ENCODE measurements at regions not wholly inside any gene's neighbourhood (a gene's known extent, or its start where the extent isn't known, plus 50 kb on each side); places are given as distances from the start of the nearest gene placed in this dataset.
"Not testable (repeated sequence)": the region's sequence is repeated elsewhere in the genome, so short reads cannot be mapped to it uniquely, and the experiment has no call there.

DNA sequence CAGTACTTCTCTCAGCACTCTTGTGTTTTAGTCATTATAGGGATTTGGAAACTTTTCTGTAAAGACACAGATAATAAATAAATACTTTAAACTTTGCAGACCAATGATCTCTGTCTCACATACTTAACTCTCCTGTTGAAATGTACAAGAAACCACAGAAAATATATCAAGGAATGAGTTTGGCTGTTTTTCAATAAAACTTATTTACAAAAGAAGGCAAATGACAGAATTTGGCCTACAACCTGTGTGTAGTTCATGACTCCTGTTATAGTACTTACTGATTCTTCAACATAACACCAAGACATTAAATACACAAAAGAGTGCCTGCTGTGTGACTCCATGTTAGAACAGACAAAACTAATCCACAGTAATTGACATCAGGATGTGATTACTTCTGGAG is 510.0 kb upstream of the PHF14 start:
- no peaks in the 10 kb centered on the region for H3K27me3 ChIP-seq (ENCODE audit: insufficient read depth, low read length)
- no peaks in the 10 kb centered on the region for H3K4me1 ChIP-seq (ENCODE audit: control insufficient read depth, insufficient read depth, low read length, unreplicated experiment)
- H3K79me2 ChIP-seq (ENCODE audit: control insufficient read depth, insufficient read depth, low read length, unreplicated experiment), result no peaks in the 10 kb centered on the region
- H3K4me3 ChIP-seq (ENCODE audit: low read depth, low read length), result no peak overlapping the region
- H3K36me3 ChIP-seq (ENCODE audit: insufficient read depth, low read length), result no peaks in the 10 kb centered on the region
- H3K27ac ChIP-seq (ENCODE audit: low read depth, low read length), result no peak overlapping the region
- H2AFZ ChIP-seq (ENCODE audit: low read length, unreplicated experiment), result no peak overlapping the region

DNA sequence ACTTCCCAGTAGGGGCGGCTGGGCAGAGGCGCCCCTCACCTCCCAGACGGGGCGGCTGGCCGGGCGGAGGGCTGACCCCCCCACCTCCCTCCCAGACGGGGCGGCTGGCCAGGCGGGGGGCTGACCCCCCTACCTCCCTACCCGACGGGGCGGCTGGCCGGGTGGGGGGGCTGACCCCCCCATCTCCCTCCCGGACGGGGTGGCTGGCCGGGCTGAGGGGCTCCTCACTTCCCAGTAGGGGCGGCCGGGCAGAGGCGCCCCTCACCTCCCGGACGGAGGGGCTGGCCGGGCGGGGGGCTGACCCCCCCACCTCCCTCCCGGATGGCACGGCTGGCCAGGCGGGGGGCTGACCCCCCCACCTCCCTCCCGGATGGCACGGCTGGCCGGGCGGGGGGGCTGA is 508.1 kb upstream of the PHF14 start:
- not testable (repeated sequence) for H3K79me2 ChIP-seq (ENCODE audit: control insufficient read depth, insufficient read depth, low read length, unreplicated experiment); H3K4me3 ChIP-seq (ENCODE audit: low read depth, low read length); H3K36me3 ChIP-seq (ENCODE audit: insufficient read depth, low read length); H3K27me3 ChIP-seq (ENCODE audit: insufficient read depth, low read length); H3K27ac ChIP-seq (ENCODE audit: low read depth, low read length); H2AFZ ChIP-seq (ENCODE audit: low read length, unreplicated experiment); H3K4me1 ChIP-seq (ENCODE audit: control insufficient read depth, insufficient read depth, low read length, unreplicated experiment)

DNA sequence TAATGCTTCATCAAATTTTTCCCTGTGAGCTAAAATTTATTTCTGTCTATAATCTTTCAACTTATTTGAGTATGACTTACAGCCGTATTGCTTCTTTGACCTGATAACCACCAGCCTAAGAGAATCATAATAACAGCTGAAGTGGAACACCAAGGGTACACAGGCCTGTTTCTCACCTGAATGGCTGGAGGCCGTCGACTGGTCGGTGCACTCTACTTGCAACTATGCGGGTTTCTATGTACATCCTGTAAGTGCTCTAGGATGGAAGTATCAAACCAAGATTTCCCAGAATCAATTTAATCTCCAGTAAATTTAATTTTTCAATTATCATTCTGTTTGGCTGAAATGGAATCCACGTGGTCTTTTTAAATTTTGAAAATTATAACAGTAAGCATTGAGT is 504.8 kb upstream of the PHF14 start:
- H3K4me1 ChIP-seq (ENCODE audit: control insufficient read depth, insufficient read depth, low read length, unreplicated experiment), result no peaks in the 10 kb centered on the region
- H3K27me3 ChIP-seq (ENCODE audit: insufficient read depth, low read length), result no peaks in the 10 kb centered on the region
- H3K4me3 ChIP-seq (ENCODE audit: low read depth, low read length), result no peak overlapping the region
- H3K79me2 ChIP-seq (ENCODE audit: control insufficient read depth, insufficient read depth, low read length, unreplicated experiment), result no peaks in the 10 kb centered on the region
- H3K27ac ChIP-seq (ENCODE audit: low read depth, low read length), result no peak overlapping the region
- no peaks in the 10 kb centered on the region for H3K36me3 ChIP-seq (ENCODE audit: insufficient read depth, low read length)
- no peak overlapping the region for H2AFZ ChIP-seq (ENCODE audit: low read length, unreplicated experiment)

DNA sequence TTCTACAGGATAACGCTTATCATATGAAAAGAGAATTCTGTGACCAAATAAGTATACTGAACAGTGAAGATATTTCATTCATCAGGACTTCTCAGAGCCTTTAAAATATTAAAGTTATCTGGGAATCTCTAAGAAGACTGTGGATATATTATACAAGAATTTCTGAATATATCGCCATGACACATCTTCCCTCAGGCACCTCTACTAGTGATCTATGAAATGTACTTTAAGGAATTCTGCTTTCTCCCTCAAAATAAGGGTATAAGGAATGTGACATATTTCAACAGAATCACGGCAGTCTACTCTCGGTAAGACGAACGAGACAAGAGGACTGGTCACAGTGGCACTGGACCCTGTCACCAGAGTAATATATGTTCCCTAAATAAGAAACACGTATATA is 504.2 kb upstream of the PHF14 start:
- no peak overlapping the region for H2AFZ ChIP-seq (ENCODE audit: low read length, unreplicated experiment)
- H3K27ac ChIP-seq (ENCODE audit: low read depth, low read length), result no peak overlapping the region
- H3K79me2 ChIP-seq (ENCODE audit: control insufficient read depth, insufficient read depth, low read length, unreplicated experiment), result no peaks in the 10 kb centered on the region
- no peaks in the 10 kb centered on the region for H3K4me1 ChIP-seq (ENCODE audit: control insufficient read depth, insufficient read depth, low read length, unreplicated experiment)
- H3K27me3 ChIP-seq (ENCODE audit: insufficient read depth, low read length), result no peaks in the 10 kb centered on the region
- no peaks in the 10 kb centered on the region for H3K36me3 ChIP-seq (ENCODE audit: insufficient read depth, low read length)
- no peak overlapping the region for H3K4me3 ChIP-seq (ENCODE audit: low read depth, low read length)

DNA sequence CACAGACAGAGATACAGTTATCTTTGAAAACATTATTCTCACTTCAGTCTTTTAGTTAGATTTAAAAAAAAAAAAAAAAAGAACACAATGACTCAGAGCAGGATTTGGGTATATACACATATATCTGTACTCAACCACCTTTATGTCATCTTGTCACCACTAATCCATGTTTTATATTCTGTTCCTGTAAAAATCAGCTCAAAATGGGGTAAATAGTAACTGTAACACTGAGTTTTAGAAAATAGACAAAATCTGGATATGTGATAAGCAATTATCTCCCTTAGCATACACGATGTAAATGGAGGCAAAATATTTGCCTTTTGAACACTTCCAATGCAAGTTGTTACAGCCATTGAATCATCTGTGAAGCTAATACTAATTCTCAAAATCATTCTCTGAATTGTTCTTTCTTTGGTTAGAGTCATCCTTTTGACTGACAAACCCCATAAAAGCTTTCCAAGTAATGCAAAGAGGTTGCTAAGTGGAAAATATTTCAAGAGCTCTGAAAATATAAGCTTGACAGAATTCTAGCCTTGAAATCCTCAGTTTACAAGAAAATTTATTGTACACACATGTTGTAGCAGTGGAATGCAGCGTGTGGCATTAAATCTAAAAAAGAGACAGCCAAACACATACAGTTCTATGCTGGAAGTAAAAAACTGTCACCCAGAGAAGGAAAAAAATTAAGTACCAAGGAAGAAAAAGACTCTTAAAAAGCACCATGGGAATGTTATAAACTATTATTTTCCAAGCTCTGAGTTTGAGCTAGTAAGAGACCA is 502.2 kb upstream of the PHF14 start:
- Histone ChIP-seq H3K4me3 (ENCODE audit: low read depth, low read length) (no peak overlapping the region), H2AFZ (ENCODE audit: low read length, unreplicated experiment) (no peak overlapping the region), H3K27ac (ENCODE audit: low read depth, low read length) (no peak overlapping the region), H3K79me2 (ENCODE audit: control insufficient read depth, insufficient read depth, low read length, unreplicated experiment) (no peaks in the 10 kb centered on the region), H3K4me1 (ENCODE audit: control insufficient read depth, insufficient read depth, low read length, unreplicated experiment) (no peaks in the 10 kb centered on the region), H3K36me3 (ENCODE audit: insufficient read depth, low read length) (no peaks in the 10 kb centered on the region), H3K27me3 (ENCODE audit: insufficient read depth, low read length) (no peaks in the 10 kb centered on the region)

DNA sequence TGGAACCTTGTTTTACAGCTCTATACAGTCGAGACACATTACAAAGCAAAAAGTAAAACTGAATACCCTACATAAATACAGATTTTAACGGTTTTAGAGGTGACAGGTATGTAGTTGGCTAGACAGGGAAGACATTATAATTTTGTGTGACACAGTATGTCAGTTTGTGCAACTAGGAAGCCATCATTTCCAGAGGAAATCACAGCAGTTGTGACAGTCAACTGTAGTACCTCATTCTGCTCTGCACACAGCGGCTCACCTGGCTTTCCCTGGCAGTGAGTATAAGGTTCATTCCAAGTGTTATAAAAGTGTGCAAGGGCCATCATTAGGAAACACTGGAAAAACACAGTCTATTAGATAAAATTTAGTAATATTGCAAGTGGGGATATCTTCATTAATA is 501.6 kb upstream of the PHF14 start:
- no peaks in the 10 kb centered on the region for H3K36me3 ChIP-seq (ENCODE audit: insufficient read depth, low read length)
- no peak overlapping the region for H3K27ac ChIP-seq (ENCODE audit: low read depth, low read length)
- H3K4me3 ChIP-seq (ENCODE audit: low read depth, low read length), result no peak overlapping the region
- no peaks in the 10 kb centered on the region for H3K27me3 ChIP-seq (ENCODE audit: insufficient read depth, low read length)
- H2AFZ ChIP-seq (ENCODE audit: low read length, unreplicated experiment), result no peak overlapping the region
- no peaks in the 10 kb centered on the region for H3K79me2 ChIP-seq (ENCODE audit: control insufficient read depth, insufficient read depth, low read length, unreplicated experiment)
- H3K4me1 ChIP-seq (ENCODE audit: control insufficient read depth, insufficient read depth, low read length, unreplicated experiment), result no peaks in the 10 kb centered on the region

DNA sequence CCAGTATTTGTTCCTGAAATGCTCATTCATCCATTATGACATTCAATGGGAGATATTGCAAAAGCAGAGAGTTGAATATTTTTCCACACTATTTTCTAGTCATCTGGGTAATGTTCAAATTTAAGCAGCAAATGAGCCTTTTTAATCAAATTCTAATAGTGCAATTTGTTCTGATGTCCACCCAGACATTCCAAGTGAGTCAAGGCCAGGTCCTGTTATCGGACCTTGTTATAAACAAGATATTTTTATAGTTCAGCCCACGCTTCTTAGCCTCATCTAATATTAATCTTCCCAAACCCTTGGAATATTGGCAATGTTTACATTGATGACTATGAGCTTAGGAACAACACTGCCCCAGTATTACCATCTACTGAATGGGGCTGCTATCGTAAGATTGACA is 500.1 kb upstream of the PHF14 start:
- no peaks in the 10 kb centered on the region for H3K27me3 ChIP-seq (ENCODE audit: insufficient read depth, low read length)
- no peaks in the 10 kb centered on the region for H3K4me1 ChIP-seq (ENCODE audit: control insufficient read depth, insufficient read depth, low read length, unreplicated experiment)
- H3K79me2 ChIP-seq (ENCODE audit: control insufficient read depth, insufficient read depth, low read length, unreplicated experiment), result no peaks in the 10 kb centered on the region
- H3K4me3 ChIP-seq (ENCODE audit: low read depth, low read length), result no peak overlapping the region
- H3K36me3 ChIP-seq (ENCODE audit: insufficient read depth, low read length), result no peaks in the 10 kb centered on the region
- no peak overlapping the region for H2AFZ ChIP-seq (ENCODE audit: low read length, unreplicated experiment)
- H3K27ac ChIP-seq (ENCODE audit: low read depth, low read length), result no peak overlapping the region

DNA sequence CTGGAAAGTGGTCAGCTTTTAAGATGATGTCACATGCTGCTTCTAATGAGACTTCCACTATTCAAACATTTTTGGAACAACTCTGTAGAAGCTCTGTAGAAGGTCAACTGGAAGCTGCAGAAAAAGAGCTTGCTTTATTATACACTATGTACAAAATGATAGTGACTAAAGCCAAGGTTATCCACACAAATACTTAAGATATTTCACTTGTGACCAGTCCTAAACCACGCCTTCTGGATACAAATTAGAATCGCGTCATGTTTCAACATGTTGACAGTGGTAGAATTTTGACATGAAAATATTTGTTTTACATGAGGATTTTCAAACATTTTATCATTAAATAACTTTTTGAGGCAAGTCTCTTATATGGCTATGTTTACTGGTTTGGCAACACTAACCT is 499.6 kb upstream of the PHF14 start:
- no peaks in the 10 kb centered on the region for H3K36me3 ChIP-seq (ENCODE audit: insufficient read depth, low read length)
- H2AFZ ChIP-seq (ENCODE audit: low read length, unreplicated experiment), result no peak overlapping the region
- no peaks in the 10 kb centered on the region for H3K27me3 ChIP-seq (ENCODE audit: insufficient read depth, low read length)
- H3K4me1 ChIP-seq (ENCODE audit: control insufficient read depth, insufficient read depth, low read length, unreplicated experiment), result no peaks in the 10 kb centered on the region
- no peak overlapping the region for H3K27ac ChIP-seq (ENCODE audit: low read depth, low read length)
- no peaks in the 10 kb centered on the region for H3K79me2 ChIP-seq (ENCODE audit: control insufficient read depth, insufficient read depth, low read length, unreplicated experiment)
- no peak overlapping the region for H3K4me3 ChIP-seq (ENCODE audit: low read depth, low read length)

DNA sequence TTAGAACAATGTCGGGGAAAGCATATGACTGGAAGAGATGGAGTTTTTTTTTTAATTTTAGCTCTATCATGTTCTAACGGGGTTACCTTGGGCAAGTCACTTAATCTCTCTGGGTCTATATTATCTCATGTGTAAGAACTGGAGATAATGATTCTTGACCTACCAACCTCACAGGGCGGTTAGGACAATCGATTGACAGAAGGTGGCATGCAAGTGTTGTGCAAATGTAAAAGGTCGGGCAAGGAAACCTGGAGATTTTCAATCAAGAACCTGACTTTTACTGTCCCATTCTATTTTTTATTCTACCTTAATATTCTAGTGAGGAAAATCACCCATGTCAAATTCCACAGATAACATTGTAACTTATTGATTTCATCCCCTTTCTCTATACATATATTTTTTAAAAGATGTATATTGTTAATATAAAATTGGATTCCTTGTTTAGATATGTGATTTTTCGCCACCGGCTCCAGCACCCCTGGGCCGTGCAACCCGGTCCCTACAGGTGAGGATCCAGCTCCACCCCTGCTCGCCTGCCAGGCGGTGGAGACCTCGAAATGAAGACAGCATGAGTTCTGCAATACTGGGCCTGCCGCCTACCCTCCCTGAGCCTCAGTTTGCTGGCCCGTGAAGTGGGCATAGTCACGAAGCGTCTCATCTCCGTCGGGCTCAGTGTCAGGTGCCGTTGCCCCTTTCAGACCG is 497.6 kb upstream of the PHF14 start:
- Histone ChIP-seq H2AFZ (ENCODE audit: low read length, unreplicated experiment) (no peak overlapping the region), H3K4me3 (ENCODE audit: low read depth, low read length) (no peak overlapping the region), H3K4me1 (ENCODE audit: control insufficient read depth, insufficient read depth, low read length, unreplicated experiment) (no peaks in the 10 kb centered on the region), H3K36me3 (ENCODE audit: insufficient read depth, low read length) (no peaks in the 10 kb centered on the region), H3K27ac (ENCODE audit: low read depth, low read length) (no peak overlapping the region), H3K79me2 (ENCODE audit: control insufficient read depth, insufficient read depth, low read length, unreplicated experiment) (no peaks in the 10 kb centered on the region), H3K27me3 (ENCODE audit: insufficient read depth, low read length) (no peaks in the 10 kb centered on the region)

DNA sequence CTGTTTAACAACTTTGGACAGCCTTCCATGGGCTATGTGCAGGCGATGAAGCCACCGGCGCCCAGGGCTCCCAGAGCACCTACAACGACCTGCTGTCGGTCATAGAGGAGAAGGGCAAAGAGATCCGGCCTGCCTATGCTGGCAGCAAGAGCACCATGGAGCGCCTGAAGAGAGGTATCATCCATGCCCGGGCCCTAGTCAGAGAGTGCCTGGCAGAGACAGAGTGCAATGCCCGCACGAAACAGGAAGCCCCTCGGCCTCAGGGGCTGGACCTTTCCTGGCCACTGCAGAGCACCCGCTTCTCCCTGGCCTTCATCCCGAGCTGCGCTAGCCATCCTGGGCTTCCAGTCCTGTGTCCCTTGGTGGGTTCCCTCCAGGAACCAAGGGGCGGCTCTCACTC is 497.0 kb upstream of the PHF14 start:
- no peaks in the 10 kb centered on the region for H3K27me3 ChIP-seq (ENCODE audit: insufficient read depth, low read length)
- H3K27ac ChIP-seq (ENCODE audit: low read depth, low read length), result no peak overlapping the region
- H3K36me3 ChIP-seq (ENCODE audit: insufficient read depth, low read length), result no peaks in the 10 kb centered on the region
- no peak overlapping the region for H3K4me3 ChIP-seq (ENCODE audit: low read depth, low read length)
- no peaks in the 10 kb centered on the region for H3K4me1 ChIP-seq (ENCODE audit: control insufficient read depth, insufficient read depth, low read length, unreplicated experiment)
- H3K79me2 ChIP-seq (ENCODE audit: control insufficient read depth, insufficient read depth, low read length, unreplicated experiment), result no peaks in the 10 kb centered on the region
- H2AFZ ChIP-seq (ENCODE audit: low read length, unreplicated experiment), result no peak overlapping the region

DNA sequence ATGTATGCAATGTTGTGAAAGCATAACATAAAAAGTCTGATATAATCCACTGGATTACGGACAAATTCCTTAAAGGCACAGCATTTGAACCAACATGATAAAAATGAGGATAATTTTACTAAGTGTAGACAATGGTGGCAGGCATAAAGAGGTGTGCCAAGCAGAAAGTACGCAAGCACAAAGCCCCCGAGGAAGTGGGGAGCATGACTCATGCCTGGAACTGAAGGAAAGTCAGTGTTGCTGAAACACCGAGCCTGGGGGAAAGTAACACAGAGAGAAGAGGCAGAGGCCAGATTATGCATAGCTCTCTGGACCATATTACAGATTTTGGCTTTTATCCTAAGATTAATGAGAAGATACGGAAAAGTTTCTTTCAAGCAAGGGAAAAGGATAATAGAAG is 490.0 kb upstream of the PHF14 start:
- Histone ChIP-seq H3K79me2 (ENCODE audit: control insufficient read depth, insufficient read depth, low read length, unreplicated experiment) (no peaks in the 10 kb centered on the region), H3K27ac (ENCODE audit: low read depth, low read length) (no peak overlapping the region), H2AFZ (ENCODE audit: low read length, unreplicated experiment) (no peak overlapping the region), H3K36me3 (ENCODE audit: insufficient read depth, low read length) (no peaks in the 10 kb centered on the region), H3K4me3 (ENCODE audit: low read depth, low read length) (no peak overlapping the region), H3K27me3 (ENCODE audit: insufficient read depth, low read length) (no peaks in the 10 kb centered on the region), H3K4me1 (ENCODE audit: control insufficient read depth, insufficient read depth, low read length, unreplicated experiment) (no peaks in the 10 kb centered on the region)
